Muscle of leg (tissue), 3 donors: ENCODE measurements at regions not wholly inside any gene's neighbourhood (a gene's known extent, or its start where the extent isn't known, plus 50 kb on each side); places are given as distances from the start of the nearest gene placed in this dataset.
A peak's percentile ranks its signal among the peaks of the same experiment; 100 is the strongest.
"Not testable (repeated sequence)": the region's sequence is repeated elsewhere in the genome, so short reads cannot be mapped to it uniquely, and the experiment has no call there.

Experiments
- DNase-seq: peaks from one replicate; pipeline ENCODE4 v3.0.0; 2013
- H3K27ac ChIP-seq: one replicate; pipeline ENCODE4 v1.5.1; 2013; ENCODE audit warnings: mild to moderate bottlenecking, low read length, control low read depth
- H3K27me3 ChIP-seq: one replicate; pipeline ENCODE4 v1.6.1; 2013; ENCODE audit warnings: low read length; ENCODE audit not compliant: control insufficient read depth, insufficient read depth
- H3K36me3 ChIP-seq: one replicate; pipeline ENCODE4 v1.6.1; 2013; ENCODE audit warnings: low read length; ENCODE audit not compliant: control insufficient read depth, insufficient read depth
- H3K4me1 ChIP-seq: one replicate; pipeline ENCODE4 v1.6.1; 2013; ENCODE audit warnings: low read length; ENCODE audit not compliant: control insufficient read depth, insufficient read depth
- H3K4me3 ChIP-seq: one replicate; pipeline ENCODE4 v1.5.1; 2013; ENCODE audit warnings: low read length, control low read depth
- H3K9me3 ChIP-seq: replicated peaks from 2 replicates; pipeline ENCODE4 v1.6.1; 2013; ENCODE audit warnings: low read depth, low read length; ENCODE audit not compliant: control insufficient read depth
- WGBS: methylation state at CpG from one replicate; pipeline ENCODE4 v1.1.5; 2013; ENCODE audit warnings: missing lambda C conversion rate; ENCODE audit not compliant: insufficient coverage; 5-methylcytosine and 5-hydroxymethylcytosine counted together

DNA sequence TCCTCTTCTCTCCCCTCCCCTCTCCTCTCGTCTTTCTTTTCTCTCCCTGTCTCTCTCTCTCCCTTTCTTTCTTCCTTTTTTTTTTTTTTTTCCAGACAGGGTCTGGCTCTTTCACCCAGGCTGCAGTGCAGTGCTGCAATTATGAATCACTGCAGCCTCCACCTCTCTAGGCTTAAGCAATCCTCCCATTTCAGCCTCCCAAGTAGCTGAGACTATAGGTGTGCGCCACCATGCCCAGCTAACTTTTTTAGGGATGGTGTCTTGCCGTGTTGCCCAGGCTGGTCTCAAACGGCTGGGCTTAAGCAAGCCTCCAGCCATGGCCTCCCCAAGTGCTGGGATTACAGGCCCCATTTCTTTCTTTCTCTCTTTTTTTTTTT is 59.9 kb upstream of the NCOA3 start:
- Histone ChIP-seq H3K36me3 (no peaks in the 10 kb centered on the region), H3K4me1 (no peaks in the 10 kb centered on the region), H3K4me3 (no peak overlapping the region), H3K9me3 (no peaks in the 10 kb centered on the region), H3K27ac (no peak overlapping the region), H3K27me3 (no peaks in the 10 kb centered on the region)
- WGBS = 43% methylated on average over 1 of the region's 4 CpGs
- DNase-seq = no peak

DNA sequence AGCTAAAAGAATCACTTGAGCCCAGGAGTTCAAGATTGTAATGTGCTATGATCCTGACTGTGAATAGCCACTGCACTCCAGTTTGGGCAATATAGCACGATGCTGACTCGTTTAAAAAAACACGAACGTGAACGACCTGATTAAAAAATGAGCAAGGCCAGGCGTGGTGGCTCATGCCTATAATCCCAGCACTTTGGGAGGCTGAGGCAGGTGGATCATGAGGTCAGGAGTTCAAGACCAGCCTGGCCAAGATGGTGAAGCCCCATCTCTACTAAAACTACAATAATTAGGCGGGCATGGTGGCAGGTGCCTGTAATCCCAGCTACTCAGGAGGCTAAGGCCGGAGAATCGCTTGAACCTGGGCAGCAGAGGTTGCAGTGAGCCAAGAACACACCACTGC is 58.6 kb upstream of the NCOA3 start:
- H3K27me3 ChIP-seq, H3K9me3 ChIP-seq, H3K4me1 ChIP-seq, H3K27ac ChIP-seq, DNase-seq, H3K36me3 ChIP-seq, H3K4me3 ChIP-seq: not testable (repeated sequence)
- 93% methylated on average over 2 of the region's 9 CpGs for WGBS

DNA sequence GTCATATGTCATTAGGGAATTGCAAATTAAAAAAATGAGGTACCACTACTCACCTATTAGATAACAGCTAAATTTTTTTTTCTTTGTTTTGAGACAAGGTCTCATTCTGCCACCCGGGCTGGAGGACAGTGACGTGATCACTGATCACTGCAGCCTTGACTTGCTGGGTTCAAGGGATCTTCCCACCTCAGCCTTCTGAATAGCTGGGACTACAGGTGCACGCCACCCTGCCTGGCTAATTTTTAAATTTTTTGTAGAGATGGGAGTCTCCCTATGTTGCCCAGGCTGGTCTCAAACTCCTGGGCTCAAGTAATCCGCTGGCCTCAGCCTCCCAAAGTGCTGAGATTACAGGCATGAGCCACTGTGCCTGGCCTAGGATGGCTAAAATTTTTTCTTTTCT is 57.1 kb upstream of the NCOA3 start:
- no peaks in the 10 kb centered on the region for H3K4me1 ChIP-seq
- no peak for DNase-seq
- H3K9me3 ChIP-seq = no peaks in the 10 kb centered on the region
- no peaks in the 10 kb centered on the region for H3K36me3 ChIP-seq
- H3K27me3 ChIP-seq = no peaks in the 10 kb centered on the region
- H3K4me3 ChIP-seq = no peak overlapping the region
- 92% methylated on average over 2 of the region's 4 CpGs for WGBS
- H3K27ac ChIP-seq = no peak overlapping the region

DNA sequence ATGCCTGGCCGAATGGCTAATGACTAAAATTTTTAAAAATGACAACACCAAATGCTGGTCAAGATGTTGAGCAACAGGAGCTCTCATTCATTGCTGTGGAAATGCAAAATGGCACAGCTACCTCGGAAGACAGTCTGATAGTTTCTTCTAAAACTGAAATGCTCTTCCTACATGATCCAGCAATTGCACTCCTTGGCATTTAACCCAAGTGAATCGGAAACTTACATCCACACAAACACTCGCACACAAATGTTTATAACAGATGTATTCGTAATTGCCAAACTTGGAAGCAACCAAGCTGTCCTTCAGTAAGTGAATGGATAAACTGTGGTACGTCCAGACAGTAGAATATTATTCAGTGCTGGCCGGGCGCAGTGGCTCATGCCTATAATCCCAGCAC is 56.4 kb upstream of the NCOA3 start:
- no peaks in the 10 kb centered on the region for H3K4me1 ChIP-seq
- H3K27me3 ChIP-seq = no peaks in the 10 kb centered on the region
- H3K27ac ChIP-seq = no peak overlapping the region
- WGBS = 74% methylated on average over 2 of the region's 8 CpGs
- H3K4me3 ChIP-seq = no peak overlapping the region
- no peaks in the 10 kb centered on the region for H3K9me3 ChIP-seq
- DNase-seq = peak; percentile 26
- no peaks in the 10 kb centered on the region for H3K36me3 ChIP-seq

DNA sequence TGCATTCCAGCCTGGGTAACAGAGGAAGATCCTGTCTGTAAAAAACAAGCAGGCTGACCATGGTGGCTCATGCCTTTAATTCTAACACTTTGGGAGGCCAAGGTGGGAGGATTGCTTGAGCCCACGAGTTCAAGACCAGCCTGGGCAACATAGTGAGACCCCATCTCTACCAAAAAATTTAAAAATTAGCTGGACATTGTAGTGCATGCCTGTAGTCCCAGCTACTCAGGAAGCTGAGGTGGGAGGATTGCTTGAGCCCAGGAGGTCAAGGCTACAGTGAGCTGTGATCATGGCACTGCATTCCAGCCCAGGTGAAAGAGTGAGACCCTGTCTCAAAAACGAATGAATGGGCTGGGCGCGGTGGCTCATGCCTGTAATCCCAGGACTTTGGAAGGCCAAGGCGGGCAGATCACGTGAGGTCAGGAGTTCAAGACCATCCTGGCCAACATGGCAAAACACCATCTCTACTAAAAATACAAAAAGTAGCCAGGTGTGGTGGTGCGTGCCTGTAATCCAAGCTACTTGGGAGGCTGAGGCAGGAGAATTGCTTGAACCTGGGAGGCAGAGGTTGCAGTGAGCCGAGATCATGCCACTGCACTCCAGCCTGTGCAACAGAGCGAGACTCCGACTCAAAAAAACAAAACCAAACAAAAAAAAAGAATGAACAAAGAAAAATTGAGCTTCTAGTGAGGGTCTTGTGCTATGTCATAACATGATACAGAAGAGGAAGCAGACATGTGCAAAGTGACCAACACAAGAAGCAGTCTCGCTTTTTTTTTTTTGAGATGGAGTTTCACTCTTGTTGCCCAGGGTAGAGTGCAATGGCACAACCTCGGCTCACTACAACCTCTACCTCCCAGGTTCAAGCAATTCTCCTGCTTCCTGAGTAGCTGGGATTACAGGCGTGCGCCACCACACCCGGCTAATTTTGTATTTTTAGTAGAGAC is 54.1 kb upstream of the NCOA3 start:
- not testable (repeated sequence) for H3K27ac ChIP-seq, DNase-seq, H3K4me1 ChIP-seq, H3K27me3 ChIP-seq, H3K9me3 ChIP-seq, H3K4me3 ChIP-seq, H3K36me3 ChIP-seq
- 86% methylated on average over 8 of the region's 15 CpGs for WGBS

- DNase-seq = no peak
- WGBS = no CpG with 5 or more reads among the region's 4 CpGs
- Histone ChIP-seq H3K27ac (no peak overlapping the region), H3K4me3 (no peak overlapping the region), H3K9me3 (no peaks in the 10 kb centered on the region), H3K4me1 (no peaks in the 10 kb centered on the region), H3K27me3 (no peaks in the 10 kb centered on the region), H3K36me3 (no peaks in the 10 kb centered on the region)
These were observed 53.3 kb upstream of the NCOA3 start for GRCh38 chr20:47448429-47448828.

DNA sequence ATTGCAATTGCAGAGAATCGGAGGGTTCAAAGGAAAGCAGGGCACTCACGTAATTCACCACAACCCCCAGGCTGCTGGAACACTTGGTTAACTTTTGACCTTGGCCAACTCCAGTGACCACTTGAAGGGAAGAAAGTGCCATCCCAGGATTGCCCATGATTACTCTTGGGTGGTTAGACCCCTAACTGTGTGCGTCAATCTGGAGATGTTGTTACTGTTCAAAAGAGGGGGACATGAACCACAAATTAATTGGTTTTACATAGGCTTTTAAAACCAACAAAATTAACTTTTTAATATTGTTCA is 50.1 kb upstream of the NCOA3 start:
- DNase-seq = no peak
- Histone ChIP-seq H3K4me1 (no peaks in the 10 kb centered on the region), H3K9me3 (no peaks in the 10 kb centered on the region), H3K4me3 (no peak overlapping the region), H3K36me3 (no peaks in the 10 kb centered on the region), H3K27ac (no peak overlapping the region), H3K27me3 (no peaks in the 10 kb centered on the region)
- no CpG with 5 or more reads among the region's 3 CpGs for WGBS
